CD14-positive monocyte (primary cell): ENCODE measurements at regions not wholly inside any gene's neighbourhood (a gene's known extent, or its start where the extent isn't known, plus 50 kb on each side); places are given as distances from the start of the nearest gene placed in this dataset.

Experiments used
- DNase-seq, 3 donors: peaks; one replicate each; pipeline ENCODE4 v3.0.0-alpha.2; 2011 to 2022
- H2AFZ ChIP-seq: 2 replicates; pipeline ENCODE4 v1.6.0; 2012; ENCODE audit warnings: mild to moderate bottlenecking, low read depth, low read length, inconsistent platforms; ENCODE audit not compliant: insufficient read depth, poor library complexity, severe bottlenecking
- H3K27ac ChIP-seq, 2 donors: 1 replicate in 1 of 2; 2 replicates in 1 of 2; pipeline ENCODE4 v1.5.1; 2012 to 2013; ENCODE audit warnings: low read length in 2 of 2, control low read depth in 1 of 2, inconsistent platforms in 1 of 2, low read depth in 1 of 2, mild to moderate bottlenecking in 1 of 2
- H3K27me3 ChIP-seq, 2 donors: one replicate each; pipeline versions ENCODE4 v1.6.0 to v1.6.1; 2011 to 2013; ENCODE audit warnings: low read length in 2 of 2; ENCODE audit not compliant: control insufficient read depth in 2 of 2, insufficient read depth in 2 of 2
- H3K36me3 ChIP-seq, 2 donors: replicated peaks in 1 of 2; 1 replicate in 1 of 2; 2 replicates in 1 of 2; pipeline versions ENCODE4 v1.5.1 to v1.6.1; 2012 to 2013; ENCODE audit warnings: low read length in 2 of 2, control low read depth in 1 of 2, inconsistent platforms in 1 of 2, mild to moderate bottlenecking in 1 of 2; ENCODE audit not compliant: insufficient read depth in 2 of 2, control insufficient read depth in 1 of 2
- H3K4me1 ChIP-seq, 2 donors: 1 replicate in 1 of 2; 2 replicates in 1 of 2; pipeline versions ENCODE4 v1.5.1 to v1.6.1; 2012 to 2013; ENCODE audit warnings: low read length in 2 of 2, control low read depth in 1 of 2, inconsistent platforms in 1 of 2, mild to moderate bottlenecking in 1 of 2, moderate library complexity in 1 of 2; ENCODE audit not compliant: insufficient read depth in 2 of 2, control insufficient read depth in 1 of 2
- H3K4me2 ChIP-seq: replicated peaks from 2 replicates; pipeline ENCODE3; 2012; ENCODE audit warnings: low read length, moderate library complexity, mild to moderate bottlenecking; ENCODE audit not compliant: poor library complexity, severe bottlenecking; ENCODE audit errors: extremely low read depth
- H3K4me3 ChIP-seq, 3 experiments: fragments of 200-600 bp in 1 of 3; sonication (generic) in 1 of 3; replicated peaks in 1 of 3; 1 replicate in 2 of 3; 2 replicates in 1 of 3; pipeline ENCODE4 v1.5.1; 2011 to 2013; ENCODE audit warnings: low read length in 3 of 3, mild to moderate bottlenecking in 3 of 3, control low read depth in 2 of 3, low read depth in 2 of 3, inconsistent platforms in 1 of 3, moderate library complexity in 1 of 3
- H3K79me2 ChIP-seq: 2 replicates; pipeline ENCODE4 v1.6.0; 2012; ENCODE audit warnings: mild to moderate bottlenecking, control low read depth, inconsistent platforms, low read length, moderate library complexity; ENCODE audit not compliant: insufficient read depth
- H3K9ac ChIP-seq: 2 replicates; pipeline ENCODE4 v1.6.0; 2017; ENCODE audit warnings: low read length, mild to moderate bottlenecking; ENCODE audit not compliant: insufficient read depth, poor library complexity, severe bottlenecking
- H3K9me3 ChIP-seq, 2 donors: replicated peaks in 1 of 2; 1 replicate in 1 of 2; 2 replicates in 1 of 2; pipeline versions ENCODE4 v1.5.1 to v1.6.1; 2012 to 2013; ENCODE audit warnings: low read length in 2 of 2, control low read depth in 1 of 2; ENCODE audit not compliant: control insufficient read depth in 1 of 2, insufficient read depth in 1 of 2
- H4K20me1 ChIP-seq: 2 replicates; pipeline ENCODE4 v1.6.0; 2012; ENCODE audit warnings: mild to moderate bottlenecking, low read length, control low read depth, moderate library complexity; ENCODE audit not compliant: insufficient read depth
- H3K27ac Mint-ChIP-seq, 7 donors: one replicate each; pipeline ENCODE4 v1.8.0; 2020; ENCODE audit warnings: mild to moderate bottlenecking in 7 of 7, mixed read lengths in 7 of 7, moderate library complexity in 6 of 7, inconsistent platforms in 2 of 7
- H3K27me3 Mint-ChIP-seq, 3 donors: one replicate each; pipeline ENCODE4 v1.8.0; 2021 to 2022; ENCODE audit warnings: low read depth in 3 of 3, mild to moderate bottlenecking in 3 of 3, mixed read lengths in 3 of 3, moderate library complexity in 3 of 3, inconsistent platforms in 1 of 3
- H3K36me3 Mint-ChIP-seq, 2 donors: one replicate each; pipeline ENCODE4 v1.8.0; 2020; ENCODE audit warnings: mixed read lengths in 2 of 2, inconsistent platforms in 1 of 2, mild to moderate bottlenecking in 1 of 2
- H3K4me1 Mint-ChIP-seq: one replicate; pipeline ENCODE4 v1.8.0; 2020; ENCODE audit warnings: mild to moderate bottlenecking, mixed read lengths
- H3K4me3 Mint-ChIP-seq, 2 donors: one replicate each; pipeline ENCODE4 v1.8.0; 2020; ENCODE audit warnings: mild to moderate bottlenecking in 2 of 2, mixed read lengths in 2 of 2, moderate library complexity in 1 of 2
- H3K9me3 Mint-ChIP-seq, 7 donors: one replicate each; pipeline ENCODE4 v1.8.0; 2020 to 2022; ENCODE audit warnings: mixed read lengths in 7 of 7, mild to moderate bottlenecking in 6 of 7, moderate library complexity in 6 of 7, inconsistent platforms in 2 of 7
- CTCF ChIP-seq: fragments of 200-600 bp; IDR thresholded peaks from one replicate; pipeline ENCODE4 v1.8.0; 2022; ENCODE audit warnings: antibody characterized with exemption, mild to moderate bottlenecking
- WGBS: methylation state at CpG from one replicate; pipeline ENCODE4 v1.1.5; 2013; ENCODE audit warnings: missing lambda C conversion rate; ENCODE audit not compliant: insufficient coverage; 5-methylcytosine and 5-hydroxymethylcytosine counted together
- intact Hi-C, 2 donors: fragments of 100-400 bp; cut with micrococcal nuclease; formaldehyde crosslinking; loops; one replicate each; pipeline versions ENCODE4 v1.15.0 to v1.15.1; 2023

- peaks cover 0 to 2% (median 2%) of the 10 kb centered on the region in 3 donors for H3K27me3 Mint-ChIP-seq
- Histone ChIP-seq H4K20me1 (no peaks in the 10 kb centered on the region), H3K4me2 (no peak overlapping the region), H3K79me2 (no peaks in the 10 kb centered on the region), H3K36me3 (no peaks in the 10 kb centered on the region), H3K27me3 (no peaks in the 10 kb centered on the region), H2AFZ (no peak overlapping the region), H3K9ac (no peak overlapping the region), H3K27ac (no peak overlapping the region), H3K4me3 (no peak overlapping the region), H3K9me3 (no peaks in the 10 kb centered on the region), H3K4me1 (no peaks in the 10 kb centered on the region)
- no peak overlapping the region for H3K27ac Mint-ChIP-seq
- H3K36me3 Mint-ChIP-seq: no peaks in the 10 kb centered on the region
- H3K4me1 Mint-ChIP-seq: no peaks in the 10 kb centered on the region
- no peaks in the 10 kb centered on the region for H3K9me3 Mint-ChIP-seq
- no peak for DNase-seq
- intact Hi-C loops: no loop called here
- no peak overlapping the region for H3K4me3 Mint-ChIP-seq
- TF ChIP-seq CTCF: no peak
- whole genome bisulfite sequencing: no CpG with 5 or more reads among the region's 1 CpG
Measured at GRCh38 chr2:18411626-18412025, 148.8 kb downstream of the RDH14 start.

GRCh38 chr2:18410543-18410942 lies 149.9 kb downstream of the RDH14 start:
- Histone ChIP-seq H3K9ac (no peak overlapping the region), H3K27ac (no peak overlapping the region), H3K4me3 (no peak overlapping the region), H3K4me2 (no peak overlapping the region), H3K27me3 (no peaks in the 10 kb centered on the region), H3K9me3 (no peaks in the 10 kb centered on the region), H4K20me1 (no peaks in the 10 kb centered on the region), H3K4me1 (no peaks in the 10 kb centered on the region), H3K79me2 (no peaks in the 10 kb centered on the region), H3K36me3 (no peaks in the 10 kb centered on the region), H2AFZ (no peak overlapping the region)
- H3K36me3 Mint-ChIP-seq: no peaks in the 10 kb centered on the region
- WGBS: no CpG with 5 or more reads among the region's 1 CpG
- no peak for TF ChIP-seq CTCF
- H3K4me1 Mint-ChIP-seq: no peaks in the 10 kb centered on the region
- intact Hi-C loops: no loop called here
- H3K4me3 Mint-ChIP-seq: no peak overlapping the region
- no peak for DNase-seq
- H3K27ac Mint-ChIP-seq: no peak overlapping the region
- H3K9me3 Mint-ChIP-seq: peaks cover 0 to 1% (median 0%) of the 10 kb centered on the region in 7 donors
- H3K27me3 Mint-ChIP-seq: peaks cover 2% of the 10 kb centered on the region in 3 donors
